ENCODE measurements at regions not wholly inside any gene's neighbourhood (a gene's known extent, or its start where the extent isn't known, plus 50 kb on each side); places are given as distances from the start of the nearest gene placed in this dataset.

DNA sequence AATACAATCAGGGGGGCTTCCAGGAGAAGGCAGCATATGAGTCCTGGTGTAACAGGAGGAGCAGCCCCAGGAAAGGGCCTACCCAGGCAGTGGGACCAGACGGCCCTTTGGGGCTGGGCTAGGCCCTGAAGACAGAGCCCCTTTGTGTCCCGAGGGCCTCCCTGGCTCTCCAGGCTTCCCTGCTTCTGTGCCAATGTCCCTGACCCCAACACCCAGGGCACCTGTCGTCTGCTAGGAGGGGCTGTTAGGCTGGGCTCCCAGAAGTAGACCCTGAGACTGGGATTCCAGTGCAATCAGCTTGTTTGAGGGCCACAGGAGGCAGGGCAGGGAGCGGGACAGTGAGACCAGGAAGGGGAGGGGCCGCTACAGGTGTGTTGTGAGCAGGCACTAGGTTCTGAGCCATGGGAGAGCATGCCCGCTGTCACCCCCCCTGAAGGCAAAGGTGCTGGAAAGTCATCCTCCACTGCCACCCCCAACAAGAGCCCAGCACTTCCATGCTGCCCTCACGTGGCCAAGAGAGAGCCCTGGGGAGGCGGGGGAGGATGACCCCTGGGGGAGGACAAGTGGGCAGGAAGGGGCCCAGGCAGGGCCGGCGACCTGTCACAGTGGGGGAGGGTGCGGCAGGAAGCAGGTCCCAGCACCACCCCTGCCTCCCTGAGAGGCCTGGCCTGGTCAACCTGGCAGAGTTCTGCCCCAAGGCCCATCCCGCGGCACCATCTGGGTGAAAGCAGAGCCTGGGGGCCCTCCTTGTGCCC is 64.8 kb downstream of the ADRA2C start:
- no peak overlapping the region for H3K9ac ChIP-seq (ENCODE audit: low read length)
- no peaks in the 10 kb centered on the region for H3K27me3 ChIP-seq (ENCODE audit: low read length)
- H3K4me3 ChIP-seq (ENCODE audit: low read length) = no peak overlapping the region

DNA sequence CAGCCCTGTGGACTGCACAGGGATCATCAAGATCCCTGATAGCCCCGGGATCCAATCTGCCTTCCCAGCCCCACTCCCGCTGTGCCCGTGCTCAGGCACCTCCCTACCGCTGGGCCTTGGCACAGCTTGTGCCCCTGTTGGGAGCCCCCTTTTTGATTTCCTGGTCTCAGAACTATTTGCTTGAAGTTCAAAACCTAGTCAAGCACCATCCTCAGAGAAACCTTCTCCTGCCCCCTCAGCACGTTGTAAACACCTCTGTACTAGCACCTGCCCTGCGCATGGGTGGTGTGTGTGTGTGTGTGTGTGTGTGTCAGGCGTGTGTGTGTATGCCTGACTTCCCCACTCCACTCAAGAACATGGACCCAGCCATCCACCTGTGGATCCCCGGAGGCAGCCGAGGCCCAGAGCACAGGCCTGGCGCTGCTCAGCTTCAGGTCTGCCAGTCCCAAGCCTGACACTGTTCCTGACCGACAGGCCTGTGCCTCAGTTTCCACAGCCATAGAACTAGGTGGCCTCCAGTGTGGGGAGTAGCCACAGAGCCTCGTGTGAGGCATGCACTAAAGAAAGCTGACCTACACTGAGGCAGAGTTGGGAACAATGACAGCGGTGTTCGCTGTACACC is 65.5 kb downstream of the ADRA2C start:
- Histone ChIP-seq H3K27me3 (ENCODE audit: low read length) (no peaks in the 10 kb centered on the region), H2AFZ (ENCODE audit: low read length) (no peak overlapping the region), H4K20me1 (ENCODE audit: insufficient read depth, low read depth, low read length) (no peaks in the 10 kb centered on the region), H3K4me3 (ENCODE audit: low read length) (no peak overlapping the region), H3K4me2 (ENCODE audit: low read depth, low read length, poor library complexity, severe bottlenecking) (no peak overlapping the region), H3K36me3 (ENCODE audit: insufficient read depth, low read length) (no peaks in the 10 kb centered on the region), H3K9me3 (ENCODE audit: low read length) (no peaks in the 10 kb centered on the region), H3K27ac (ENCODE audit: low read length) (no peak overlapping the region), H3K9ac (ENCODE audit: low read length) (no peak overlapping the region), H3K79me2 (ENCODE audit: low read length) (no peaks in the 10 kb centered on the region), H3K4me1 (ENCODE audit: low read length) (no peaks in the 10 kb centered on the region), H3K9me2 (replicated peaks; ENCODE audit: insufficient read depth, low read length) (no peaks in the 10 kb centered on the region)
- no peak for DNase-seq

More for the DNA sequence above, 64.8 kb downstream of the ADRA2C start:
- Histone ChIP-seq H3K79me2 (ENCODE audit: low read length) (no peaks in the 10 kb centered on the region), H3K9me3 (ENCODE audit: low read length) (no peaks in the 10 kb centered on the region), H2AFZ (ENCODE audit: low read length) (no peak overlapping the region), H3K36me3 (ENCODE audit: insufficient read depth, low read length) (no peaks in the 10 kb centered on the region), H4K20me1 (ENCODE audit: insufficient read depth, low read depth, low read length) (no peaks in the 10 kb centered on the region), H3K4me1 (ENCODE audit: low read length) (no peaks in the 10 kb centered on the region), H3K4me2 (ENCODE audit: low read depth, low read length, poor library complexity, severe bottlenecking) (no peak overlapping the region), H3K27ac (ENCODE audit: low read length) (no peak overlapping the region), H3K9me2 (replicated peaks; ENCODE audit: insufficient read depth, low read length) (no peaks in the 10 kb centered on the region)
- no peak for DNase-seq

DNA sequence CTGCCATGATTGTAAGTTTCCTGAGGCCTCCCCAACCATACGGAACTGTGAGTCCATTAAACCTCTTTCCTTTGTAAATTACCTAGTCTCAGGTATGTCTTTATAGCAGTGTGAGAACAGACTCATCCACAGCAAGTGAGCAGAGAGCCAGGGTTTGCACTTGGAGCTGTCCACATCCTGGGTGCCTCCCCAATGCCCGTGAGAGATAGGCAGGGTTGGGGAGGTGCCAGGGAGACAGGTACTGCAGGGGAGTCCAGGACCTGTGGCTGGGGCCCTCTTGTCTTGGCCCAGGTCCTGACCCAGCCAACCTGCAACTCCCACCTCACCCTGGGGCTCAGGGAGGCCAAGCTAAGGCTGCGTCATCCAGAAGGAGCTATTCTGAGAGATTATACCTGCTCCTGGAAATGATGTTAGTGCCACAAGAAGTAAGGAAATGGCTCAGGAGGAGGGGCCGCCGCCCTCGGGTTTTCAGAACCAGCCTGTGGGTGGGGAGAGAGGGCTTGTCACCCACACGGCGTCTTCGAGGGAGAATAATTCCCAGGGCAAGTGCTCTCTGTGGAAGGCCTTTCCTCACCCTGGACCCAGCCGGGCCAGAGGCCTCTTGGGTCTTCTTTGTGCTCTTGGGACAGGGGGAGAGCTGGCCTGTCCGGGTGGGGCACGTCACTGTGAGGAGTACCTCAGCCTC is 66.5 kb downstream of the ADRA2C start:
- Histone ChIP-seq H3K9ac (ENCODE audit: low read length) (no peak overlapping the region), H3K27ac (ENCODE audit: low read length) (no peak overlapping the region), H2AFZ (ENCODE audit: low read length) (no peak overlapping the region), H3K9me3 (ENCODE audit: low read length) (no peaks in the 10 kb centered on the region), H3K36me3 (ENCODE audit: insufficient read depth, low read length) (no peaks in the 10 kb centered on the region), H3K4me2 (ENCODE audit: low read depth, low read length, poor library complexity, severe bottlenecking) (no peak overlapping the region), H3K27me3 (ENCODE audit: low read length) (no peaks in the 10 kb centered on the region), H3K9me2 (replicated peaks; ENCODE audit: insufficient read depth, low read length) (no peaks in the 10 kb centered on the region), H3K4me3 (ENCODE audit: low read length) (no peak overlapping the region), H4K20me1 (ENCODE audit: insufficient read depth, low read depth, low read length) (no peaks in the 10 kb centered on the region), H3K79me2 (ENCODE audit: low read length) (no peaks in the 10 kb centered on the region), H3K4me1 (ENCODE audit: low read length) (no peaks in the 10 kb centered on the region)
- no peak for DNase-seq

DNA sequence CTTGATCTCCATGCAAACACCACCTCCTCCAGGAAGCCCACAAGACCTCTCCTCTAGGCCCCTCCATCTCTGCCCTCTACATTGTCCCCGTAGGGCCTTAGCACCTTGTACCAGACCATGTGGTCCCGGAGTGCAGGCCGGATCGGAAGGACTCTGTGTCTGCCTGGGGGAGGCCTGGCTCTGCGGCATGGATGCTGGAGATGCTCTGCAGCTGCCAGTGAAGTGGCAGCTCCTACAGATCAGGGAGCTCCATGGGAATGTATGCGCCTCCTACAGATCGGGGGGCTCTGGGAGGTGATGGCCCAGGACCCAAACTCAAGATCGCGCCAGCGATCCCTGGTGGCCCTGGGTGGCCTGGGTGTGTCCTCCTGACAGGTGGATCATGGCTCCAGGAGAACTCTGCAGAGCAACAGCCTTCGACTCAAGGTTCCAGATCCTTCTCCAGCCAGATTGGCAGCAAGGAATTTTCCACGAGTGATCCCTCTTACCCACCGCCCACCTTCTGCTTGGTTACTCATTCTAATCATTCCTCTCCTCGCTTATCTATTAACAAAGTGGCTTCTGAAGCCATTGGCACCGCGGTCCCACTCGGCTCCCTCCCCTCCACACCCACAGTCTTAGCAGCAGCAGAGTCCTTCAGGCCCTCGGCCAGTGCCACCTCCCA is 67.3 kb downstream of the ADRA2C start:
- Histone ChIP-seq H4K20me1 (ENCODE audit: insufficient read depth, low read depth, low read length) (no peaks in the 10 kb centered on the region), H3K79me2 (ENCODE audit: low read length) (no peaks in the 10 kb centered on the region), H2AFZ (ENCODE audit: low read length) (no peak overlapping the region), H3K9ac (ENCODE audit: low read length) (no peak overlapping the region), H3K27me3 (ENCODE audit: low read length) (no peaks in the 10 kb centered on the region), H3K4me3 (ENCODE audit: low read length) (no peak overlapping the region), H3K9me2 (replicated peaks; ENCODE audit: insufficient read depth, low read length) (no peaks in the 10 kb centered on the region), H3K4me1 (ENCODE audit: low read length) (no peaks in the 10 kb centered on the region), H3K36me3 (ENCODE audit: insufficient read depth, low read length) (no peaks in the 10 kb centered on the region), H3K4me2 (ENCODE audit: low read depth, low read length, poor library complexity, severe bottlenecking) (no peak overlapping the region), H3K9me3 (ENCODE audit: low read length) (no peaks in the 10 kb centered on the region), H3K27ac (ENCODE audit: low read length) (no peak overlapping the region)
- DNase-seq = no peak

DNA sequence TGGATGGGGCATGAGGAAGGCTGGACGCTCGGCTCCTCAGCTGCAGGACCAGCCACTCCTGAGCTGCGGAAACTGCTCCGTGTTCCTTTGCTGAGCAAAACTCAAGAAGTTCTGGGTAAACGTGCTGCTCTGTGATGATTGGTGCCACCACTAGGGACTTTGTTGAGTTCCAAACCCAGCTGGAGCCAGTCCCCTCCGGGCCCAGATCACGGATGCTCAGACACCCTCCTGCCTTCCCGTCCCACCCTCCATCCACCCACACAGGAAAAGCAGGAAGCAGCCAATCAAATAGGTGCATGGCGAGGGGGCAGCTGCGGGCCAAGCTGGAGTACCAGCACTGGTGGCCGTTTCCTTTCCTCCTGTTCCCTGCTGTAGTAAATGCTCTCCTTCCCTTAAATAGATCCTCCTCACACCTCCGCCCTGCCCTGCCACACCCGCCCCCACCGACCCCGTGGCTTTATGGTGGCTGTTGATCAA is 68.0 kb downstream of the ADRA2C start:
- Histone ChIP-seq H3K79me2 (ENCODE audit: low read length) (no peaks in the 10 kb centered on the region), H3K4me2 (ENCODE audit: low read depth, low read length, poor library complexity, severe bottlenecking) (no peak overlapping the region), H3K36me3 (ENCODE audit: insufficient read depth, low read length) (no peaks in the 10 kb centered on the region), H3K27ac (ENCODE audit: low read length) (no peak overlapping the region), H3K9me2 (replicated peaks; ENCODE audit: insufficient read depth, low read length) (no peaks in the 10 kb centered on the region), H3K4me3 (ENCODE audit: low read length) (no peak overlapping the region), H3K27me3 (ENCODE audit: low read length) (no peaks in the 10 kb centered on the region), H4K20me1 (ENCODE audit: insufficient read depth, low read depth, low read length) (no peaks in the 10 kb centered on the region), H3K9me3 (ENCODE audit: low read length) (no peaks in the 10 kb centered on the region), H2AFZ (ENCODE audit: low read length) (no peak overlapping the region), H3K9ac (ENCODE audit: low read length) (no peak overlapping the region), H3K4me1 (ENCODE audit: low read length) (no peaks in the 10 kb centered on the region)
- DNase-seq = no peak

DNA sequence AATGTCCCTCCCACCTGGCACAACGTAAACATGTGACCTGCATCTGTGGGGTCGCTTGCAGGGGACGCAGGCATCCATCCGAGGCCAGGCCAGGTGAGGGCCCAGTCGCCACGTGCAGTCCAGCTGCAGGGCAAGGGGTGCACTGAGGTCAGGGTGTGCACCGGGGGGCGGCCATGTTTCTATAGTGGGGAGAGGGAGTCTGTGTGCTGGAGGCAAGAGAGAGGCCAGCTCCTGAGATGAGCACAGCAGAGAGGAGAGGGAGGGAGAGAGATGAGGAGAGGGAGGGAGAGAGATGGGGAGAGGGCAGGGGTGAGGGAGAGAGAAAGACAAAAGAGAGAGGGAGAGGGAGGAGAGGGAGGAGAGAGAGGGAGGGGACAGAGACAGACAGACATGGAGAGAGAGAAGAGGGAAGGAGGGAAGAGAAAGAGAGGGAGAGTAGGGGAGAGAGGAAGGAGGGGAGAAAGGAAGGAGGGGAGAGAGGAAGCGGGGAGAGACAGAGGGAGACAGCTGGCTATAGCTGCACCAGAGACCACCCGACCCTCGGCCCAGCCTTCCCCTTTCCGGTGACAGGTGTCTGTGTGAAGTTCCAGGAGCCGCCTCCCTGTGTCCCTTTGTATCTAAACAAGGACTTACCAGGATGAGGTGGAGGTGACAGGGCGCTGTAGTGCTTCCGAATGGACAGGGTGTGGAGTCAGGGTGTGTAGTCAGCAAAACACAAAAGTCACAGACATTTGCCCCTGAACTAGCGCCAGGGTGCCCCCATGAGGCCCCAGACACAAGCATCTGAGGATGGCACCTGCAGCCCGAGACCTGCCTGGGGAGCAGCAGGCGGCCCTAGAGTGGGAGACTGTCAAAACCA is 68.7 kb downstream of the ADRA2C start:
- no peaks in the 10 kb centered on the region for H3K36me3 ChIP-seq (ENCODE audit: insufficient read depth, low read length)
- no peak overlapping the region for H3K9ac ChIP-seq (ENCODE audit: low read length)
- DNase-seq = peak; percentile 51
- H3K79me2 ChIP-seq (ENCODE audit: low read length) = no peaks in the 10 kb centered on the region
- H3K27me3 ChIP-seq (ENCODE audit: low read length) = no peaks in the 10 kb centered on the region
- no peaks in the 10 kb centered on the region for H4K20me1 ChIP-seq (ENCODE audit: insufficient read depth, low read depth, low read length)
- no peak overlapping the region for H3K4me3 ChIP-seq (ENCODE audit: low read length)
- no peak overlapping the region for H2AFZ ChIP-seq (ENCODE audit: low read length)
- no peaks in the 10 kb centered on the region for H3K4me1 ChIP-seq (ENCODE audit: low read length)
- no peak overlapping the region for H3K27ac ChIP-seq (ENCODE audit: low read length)
- no peaks in the 10 kb centered on the region for H3K9me3 ChIP-seq (ENCODE audit: low read length)
- H3K9me2 ChIP-seq (replicated peaks; ENCODE audit: insufficient read depth, low read length) = no peaks in the 10 kb centered on the region
- no peak overlapping the region for H3K4me2 ChIP-seq (ENCODE audit: low read depth, low read length, poor library complexity, severe bottlenecking)

DNA sequence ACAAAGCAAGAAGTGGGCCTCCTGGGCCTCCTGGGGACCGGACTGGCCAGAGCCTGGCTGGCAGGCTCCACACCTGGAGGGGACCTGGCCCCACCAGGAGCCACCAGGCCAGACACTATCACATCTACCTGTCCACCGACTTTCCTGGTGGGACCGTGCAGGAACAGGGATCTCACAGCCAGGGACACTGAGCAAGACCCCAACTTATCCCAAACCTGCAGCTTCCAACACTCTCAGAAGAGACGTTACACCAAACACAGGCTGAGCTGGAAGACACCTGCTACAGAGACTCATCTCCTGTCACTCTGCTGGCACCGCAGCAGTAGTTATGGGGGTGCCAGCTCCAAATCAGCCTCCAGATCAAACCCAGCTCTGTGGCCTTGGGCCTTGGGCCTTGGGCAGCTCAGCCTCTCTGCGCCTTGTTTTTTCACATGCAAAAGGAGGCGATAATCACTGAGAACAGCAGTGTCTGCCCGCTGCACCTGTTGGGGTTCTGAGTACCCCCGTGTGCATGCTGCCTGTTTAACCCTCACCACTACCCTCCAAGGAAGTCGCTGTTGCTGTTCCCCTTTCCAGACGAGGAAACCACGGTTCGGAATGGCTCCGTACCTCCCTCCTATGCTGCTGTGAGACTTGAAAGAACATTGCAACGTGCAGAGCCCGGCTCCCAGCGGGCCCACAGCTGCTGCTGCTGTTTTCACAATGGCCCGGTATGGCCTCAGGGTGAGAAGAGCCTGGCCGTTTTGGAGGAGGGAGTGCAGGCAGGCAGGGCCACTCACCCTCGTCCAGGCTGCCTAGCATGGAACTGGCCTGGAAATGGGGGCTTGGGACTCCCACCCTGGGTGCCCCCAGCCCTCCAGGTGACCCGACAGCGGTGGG is 69.6 kb downstream of the ADRA2C start:
- Histone ChIP-seq H3K27me3 (ENCODE audit: low read length) (no peaks in the 10 kb centered on the region), H2AFZ (ENCODE audit: low read length) (no peak overlapping the region), H3K9ac (ENCODE audit: low read length) (no peak overlapping the region), H3K4me3 (ENCODE audit: low read length) (no peak overlapping the region), H3K4me2 (ENCODE audit: low read depth, low read length, poor library complexity, severe bottlenecking) (no peak overlapping the region), H3K9me2 (replicated peaks; ENCODE audit: insufficient read depth, low read length) (no peaks in the 10 kb centered on the region), H3K9me3 (ENCODE audit: low read length) (no peaks in the 10 kb centered on the region), H3K36me3 (ENCODE audit: insufficient read depth, low read length) (no peaks in the 10 kb centered on the region), H4K20me1 (ENCODE audit: insufficient read depth, low read depth, low read length) (no peaks in the 10 kb centered on the region), H3K27ac (ENCODE audit: low read length) (no peak overlapping the region), H3K4me1 (ENCODE audit: low read length) (no peaks in the 10 kb centered on the region), H3K79me2 (ENCODE audit: low read length) (no peaks in the 10 kb centered on the region)
- DNase-seq = no peak

Data from Karpas-422 (cell line).